ENCODE measurements at regions not wholly inside any gene's neighbourhood (a gene's known extent, or its start where the extent isn't known, plus 50 kb on each side); places are given as distances from the start of the nearest gene placed in this dataset.

- no peak overlapping the region for H3K4me3 ChIP-seq (ENCODE audit: low read length)
- no peaks in the 10 kb centered on the region for H3K27me3 ChIP-seq (ENCODE audit: control insufficient read depth, insufficient read depth, low read length)
- no peaks in the 10 kb centered on the region for H3K9me3 ChIP-seq (ENCODE audit: control insufficient read depth, low read depth, low read length)
- H3K4me1 ChIP-seq (ENCODE audit: control insufficient read depth, insufficient read depth, low read length): no peaks in the 10 kb centered on the region
- H3K36me3 ChIP-seq (ENCODE audit: control insufficient read depth, insufficient read depth, low read length): no peaks in the 10 kb centered on the region
- no peak overlapping the region for H3K27ac ChIP-seq (ENCODE audit: low read length)
- no CpG with 5 or more reads among the region's 1 CpG for WGBS (ENCODE audit: insufficient coverage, low lambda C conversion rate)
- no peak for DNase-seq
Measured at GRCh38 chr12:60182354-60182753, 586.5 kb downstream of the SLC16A7 start.

- WGBS (ENCODE audit: insufficient coverage, low lambda C conversion rate): no CpG with 5 or more reads among the region's 1 CpG
- H3K27me3 ChIP-seq (ENCODE audit: control insufficient read depth, insufficient read depth, low read length): no peaks in the 10 kb centered on the region
- no peaks in the 10 kb centered on the region for H3K4me1 ChIP-seq (ENCODE audit: control insufficient read depth, insufficient read depth, low read length)
- no peak overlapping the region for H3K4me3 ChIP-seq (ENCODE audit: low read length)
- no peak for DNase-seq
- no peak overlapping the region for H3K27ac ChIP-seq (ENCODE audit: low read length)
- no peaks in the 10 kb centered on the region for H3K9me3 ChIP-seq (ENCODE audit: control insufficient read depth, low read depth, low read length)
- H3K36me3 ChIP-seq (ENCODE audit: control insufficient read depth, insufficient read depth, low read length): no peaks in the 10 kb centered on the region
Measured at GRCh38 chr12:60184096-60184495, 588.3 kb downstream of the SLC16A7 start.

DNA sequence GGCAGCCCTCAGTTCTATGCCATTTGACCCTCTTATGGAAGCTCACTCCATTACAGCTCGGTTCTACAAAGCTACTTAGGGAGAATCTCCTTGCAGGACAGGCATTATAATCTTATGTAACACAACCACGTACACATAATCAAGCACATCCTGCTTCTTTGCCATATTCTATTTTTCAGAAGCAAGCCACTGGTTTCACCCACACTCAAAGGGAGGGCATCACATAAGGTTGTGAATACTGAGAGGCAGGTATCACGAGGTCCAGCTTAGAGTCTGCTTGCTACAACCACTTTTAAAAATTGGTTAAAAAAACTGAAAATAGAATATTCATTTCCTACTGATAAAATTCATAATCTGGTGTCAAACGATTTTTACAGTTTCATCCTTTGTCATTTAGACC is 589.2 kb downstream of the SLC16A7 start:
- Histone ChIP-seq H3K27ac (ENCODE audit: low read length) (no peak overlapping the region), H3K4me1 (ENCODE audit: control insufficient read depth, insufficient read depth, low read length) (no peaks in the 10 kb centered on the region), H3K27me3 (ENCODE audit: control insufficient read depth, insufficient read depth, low read length) (no peaks in the 10 kb centered on the region), H3K36me3 (ENCODE audit: control insufficient read depth, insufficient read depth, low read length) (no peaks in the 10 kb centered on the region), H3K4me3 (ENCODE audit: low read length) (no peak overlapping the region), H3K9me3 (ENCODE audit: control insufficient read depth, low read depth, low read length) (no peaks in the 10 kb centered on the region)
- WGBS (ENCODE audit: insufficient coverage, low lambda C conversion rate): 93% methylated on average over 2 of the region's 4 CpGs
- no peak for DNase-seq

GRCh38 chr12:60191271-60191670 is 595.4 kb downstream of the SLC16A7 start:
- Histone ChIP-seq H3K4me3 (ENCODE audit: low read length) (no peak overlapping the region), H3K36me3 (ENCODE audit: control insufficient read depth, insufficient read depth, low read length) (no peaks in the 10 kb centered on the region), H3K9me3 (ENCODE audit: control insufficient read depth, low read depth, low read length) (no peaks in the 10 kb centered on the region), H3K27ac (ENCODE audit: low read length) (no peak overlapping the region), H3K27me3 (ENCODE audit: control insufficient read depth, insufficient read depth, low read length) (no peaks in the 10 kb centered on the region), H3K4me1 (ENCODE audit: control insufficient read depth, insufficient read depth, low read length) (no peaks in the 10 kb centered on the region)
- WGBS (ENCODE audit: insufficient coverage, low lambda C conversion rate): no CpG with 5 or more reads among the region's 1 CpG
- DNase-seq: no peak

- Histone ChIP-seq H3K9me3 (ENCODE audit: control insufficient read depth, low read depth, low read length) (no peaks in the 10 kb centered on the region), H3K4me3 (ENCODE audit: low read length) (no peak overlapping the region), H3K27ac (ENCODE audit: low read length) (no peak overlapping the region), H3K36me3 (ENCODE audit: control insufficient read depth, insufficient read depth, low read length) (no peaks in the 10 kb centered on the region), H3K27me3 (ENCODE audit: control insufficient read depth, insufficient read depth, low read length) (no peaks in the 10 kb centered on the region), H3K4me1 (ENCODE audit: control insufficient read depth, insufficient read depth, low read length) (no peaks in the 10 kb centered on the region)
- no peak for DNase-seq
Measured at GRCh38 chr12:60191676-60192359, 596.0 kb downstream of the SLC16A7 start.

GRCh38 chr12:60194678-60195077 is 598.8 kb downstream of the SLC16A7 start:
- DNase-seq: no peak
- H3K27me3 ChIP-seq (ENCODE audit: control insufficient read depth, insufficient read depth, low read length): no peaks in the 10 kb centered on the region
- H3K36me3 ChIP-seq (ENCODE audit: control insufficient read depth, insufficient read depth, low read length): no peaks in the 10 kb centered on the region
- H3K9me3 ChIP-seq (ENCODE audit: control insufficient read depth, low read depth, low read length): no peaks in the 10 kb centered on the region
- H3K27ac ChIP-seq (ENCODE audit: low read length): no peak overlapping the region
- H3K4me1 ChIP-seq (ENCODE audit: control insufficient read depth, insufficient read depth, low read length): no peaks in the 10 kb centered on the region
- no peak overlapping the region for H3K4me3 ChIP-seq (ENCODE audit: low read length)

DNA sequence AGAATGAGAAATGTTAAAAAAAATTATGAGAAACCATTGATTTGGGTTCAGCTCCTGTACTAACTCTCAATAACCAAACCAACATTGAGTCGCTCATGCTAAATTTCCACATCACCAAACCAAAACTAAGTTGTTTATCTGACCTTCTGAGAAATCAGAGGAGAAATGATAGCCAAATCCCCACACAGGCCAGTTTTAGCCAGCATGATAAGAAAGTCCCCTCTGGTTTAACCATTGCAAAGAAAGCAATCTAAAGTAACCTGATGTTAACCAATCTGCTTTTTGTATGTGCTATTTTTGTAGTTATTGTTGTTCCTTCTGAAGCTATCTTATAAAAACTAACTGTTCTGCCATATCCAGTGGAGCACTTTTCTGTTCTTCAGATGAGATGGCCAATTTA is 599.7 kb downstream of the SLC16A7 start:
- Histone ChIP-seq H3K27me3 (ENCODE audit: control insufficient read depth, insufficient read depth, low read length) (no peaks in the 10 kb centered on the region), H3K4me1 (ENCODE audit: control insufficient read depth, insufficient read depth, low read length) (no peaks in the 10 kb centered on the region), H3K4me3 (ENCODE audit: low read length) (no peak overlapping the region), H3K27ac (ENCODE audit: low read length) (no peak overlapping the region), H3K9me3 (ENCODE audit: control insufficient read depth, low read depth, low read length) (no peaks in the 10 kb centered on the region), H3K36me3 (ENCODE audit: control insufficient read depth, insufficient read depth, low read length) (no peaks in the 10 kb centered on the region)
- no peak for DNase-seq
- no CpG with 5 or more reads among the region's 1 CpG for WGBS (ENCODE audit: insufficient coverage, low lambda C conversion rate)

DNA sequence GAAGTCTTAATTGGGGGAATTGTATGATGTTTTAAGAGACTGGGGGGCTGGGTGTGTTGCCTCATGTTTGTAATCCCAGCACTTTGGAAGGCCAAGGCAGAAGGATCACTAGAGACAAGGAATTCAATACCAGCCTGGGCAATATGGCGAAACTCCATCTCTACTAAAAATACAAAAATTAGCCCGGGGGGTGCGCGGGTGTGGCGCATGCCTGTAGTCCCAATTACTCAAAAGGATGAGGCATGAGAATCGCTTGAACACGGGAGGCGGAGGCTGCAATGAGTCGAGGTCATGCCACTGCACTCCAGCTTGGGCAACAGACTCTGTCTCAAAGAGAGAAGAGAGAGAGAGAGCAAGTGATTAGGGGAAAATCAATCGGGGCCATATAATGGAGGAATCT is 600.5 kb downstream of the SLC16A7 start:
- WGBS (ENCODE audit: insufficient coverage, low lambda C conversion rate): 94% methylated on average over 2 of the region's 10 CpGs

GRCh38 chr12:60197589-60197988 is 601.8 kb downstream of the SLC16A7 start:
- H3K4me1 ChIP-seq (ENCODE audit: control insufficient read depth, insufficient read depth, low read length): no peaks in the 10 kb centered on the region
- H3K4me3 ChIP-seq (ENCODE audit: low read length): no peak overlapping the region
- no peak for DNase-seq
- 80% methylated on average over 1 of the region's 2 CpGs for WGBS (ENCODE audit: insufficient coverage, low lambda C conversion rate)
- no peaks in the 10 kb centered on the region for H3K36me3 ChIP-seq (ENCODE audit: control insufficient read depth, insufficient read depth, low read length)
- no peak overlapping the region for H3K27ac ChIP-seq (ENCODE audit: low read length)
- H3K9me3 ChIP-seq (ENCODE audit: control insufficient read depth, low read depth, low read length): no peaks in the 10 kb centered on the region
- no peaks in the 10 kb centered on the region for H3K27me3 ChIP-seq (ENCODE audit: control insufficient read depth, insufficient read depth, low read length)

More for the DNA sequence above, 600.5 kb downstream of the SLC16A7 start:
- H3K36me3 ChIP-seq (ENCODE audit: control insufficient read depth, insufficient read depth, low read length): no peaks in the 10 kb centered on the region
- no peak overlapping the region for H3K4me3 ChIP-seq (ENCODE audit: low read length)
- no peaks in the 10 kb centered on the region for H3K27me3 ChIP-seq (ENCODE audit: control insufficient read depth, insufficient read depth, low read length)
- no peak for DNase-seq
- H3K27ac ChIP-seq (ENCODE audit: low read length): no peak overlapping the region
- no peaks in the 10 kb centered on the region for H3K4me1 ChIP-seq (ENCODE audit: control insufficient read depth, insufficient read depth, low read length)
- no peaks in the 10 kb centered on the region for H3K9me3 ChIP-seq (ENCODE audit: control insufficient read depth, low read depth, low read length)

GRCh38 chr12:60201891-60202290 is 606.1 kb downstream of the SLC16A7 start:
- Histone ChIP-seq H3K4me3 (ENCODE audit: low read length) (no peak overlapping the region), H3K9me3 (ENCODE audit: control insufficient read depth, low read depth, low read length) (no peaks in the 10 kb centered on the region), H3K36me3 (ENCODE audit: control insufficient read depth, insufficient read depth, low read length) (no peaks in the 10 kb centered on the region), H3K4me1 (ENCODE audit: control insufficient read depth, insufficient read depth, low read length) (no peaks in the 10 kb centered on the region), H3K27me3 (ENCODE audit: control insufficient read depth, insufficient read depth, low read length) (no peaks in the 10 kb centered on the region), H3K27ac (ENCODE audit: low read length) (no peak overlapping the region)
- 76% methylated on average over 4 of the region's 4 CpGs for WGBS (ENCODE audit: insufficient coverage, low lambda C conversion rate)
- DNase-seq: no peak

DNA sequence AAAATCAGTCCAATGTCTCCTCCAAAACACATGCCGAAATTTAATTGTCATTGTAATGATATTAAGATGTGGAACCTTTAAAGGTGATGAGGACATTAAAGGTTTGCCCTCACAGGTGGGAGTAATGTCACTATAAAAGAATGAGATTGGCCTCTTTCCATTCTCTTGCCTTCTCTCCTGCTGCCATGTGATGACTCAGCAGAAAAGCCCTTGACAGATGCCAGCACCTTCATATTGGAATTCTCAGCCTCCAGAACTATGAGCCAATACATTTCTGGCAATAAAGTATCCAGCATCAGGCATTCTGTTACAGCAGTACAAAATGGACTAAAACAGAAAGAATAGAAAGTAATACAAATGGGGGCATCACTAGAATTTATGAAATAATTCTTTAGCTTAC is 609.7 kb downstream of the SLC16A7 start:
- H3K4me1 ChIP-seq (ENCODE audit: control insufficient read depth, insufficient read depth, low read length): no peaks in the 10 kb centered on the region
- no peaks in the 10 kb centered on the region for H3K36me3 ChIP-seq (ENCODE audit: control insufficient read depth, insufficient read depth, low read length)
- no peaks in the 10 kb centered on the region for H3K9me3 ChIP-seq (ENCODE audit: control insufficient read depth, low read depth, low read length)
- H3K27ac ChIP-seq (ENCODE audit: low read length): no peak overlapping the region
- 100% methylated on average over 1 of the region's 1 CpG for WGBS (ENCODE audit: insufficient coverage, low lambda C conversion rate)
- no peaks in the 10 kb centered on the region for H3K27me3 ChIP-seq (ENCODE audit: control insufficient read depth, insufficient read depth, low read length)
- H3K4me3 ChIP-seq (ENCODE audit: low read length): no peak overlapping the region
- no peak for DNase-seq
